Fibroblast of lung (primary cell): ENCODE measurements at regions not wholly inside any gene's neighbourhood (a gene's known extent, or its start where the extent isn't known, plus 50 kb on each side); places are given as distances from the start of the nearest gene placed in this dataset.

ENCODE experiments used
- CTCF ChIP-seq, 2 donors: IDR thresholded peaks in 1 of 2; conservative IDR thresholded peaks in 1 of 2; 1 replicate in 1 of 2; 2 replicates in 1 of 2; pipeline ENCODE4 v1.5.1; 2011 to 2012; ENCODE audit warnings: low read length in 2 of 2, control low read depth in 1 of 2, inconsistent platforms in 1 of 2, low read depth in 1 of 2, mild to moderate bottlenecking in 1 of 2
- EZH2 ChIP-seq: IDR thresholded peaks from 2 replicates; pipeline ENCODE4 v1.5.1; 2012; ENCODE audit warnings: low read length, control low read depth, mild to moderate bottlenecking; ENCODE audit errors: missing control alignments

DNA sequence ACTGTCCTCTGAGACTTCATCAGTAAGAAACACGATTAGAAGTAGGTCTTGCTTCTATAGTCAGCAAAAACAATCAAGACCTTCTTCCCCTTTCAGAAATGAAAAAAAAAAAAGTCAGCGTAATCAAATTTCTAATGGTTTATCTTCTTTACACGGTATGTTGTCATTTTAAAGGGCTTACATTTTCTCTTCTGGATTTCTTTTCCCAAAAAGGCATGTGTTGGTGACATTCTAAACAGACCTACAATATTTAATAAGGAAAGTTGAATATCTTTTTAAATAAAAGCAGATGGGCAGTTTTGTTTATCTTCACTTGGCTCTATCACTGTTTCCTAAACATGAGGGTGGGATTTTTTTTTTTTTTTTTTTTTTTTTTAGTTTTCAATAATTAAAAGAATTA, 197.3 kb upstream of the ADAMTS9 start:
- TF ChIP-seq CTCF (conservative IDR thresholded peaks at IDR 0.05 in 1 of 2, IDR thresholded peaks at IDR 0.05 in 1 of 2; ENCODE audit: low read depth in 1 of 2, low read length in 2 of 2) (no peak), EZH2 (no peak)
